ENCODE measurements at regions not wholly inside any gene's neighbourhood (a gene's known extent, or its start where the extent isn't known, plus 50 kb on each side); places are given as distances from the start of the nearest gene placed in this dataset.

DNA sequence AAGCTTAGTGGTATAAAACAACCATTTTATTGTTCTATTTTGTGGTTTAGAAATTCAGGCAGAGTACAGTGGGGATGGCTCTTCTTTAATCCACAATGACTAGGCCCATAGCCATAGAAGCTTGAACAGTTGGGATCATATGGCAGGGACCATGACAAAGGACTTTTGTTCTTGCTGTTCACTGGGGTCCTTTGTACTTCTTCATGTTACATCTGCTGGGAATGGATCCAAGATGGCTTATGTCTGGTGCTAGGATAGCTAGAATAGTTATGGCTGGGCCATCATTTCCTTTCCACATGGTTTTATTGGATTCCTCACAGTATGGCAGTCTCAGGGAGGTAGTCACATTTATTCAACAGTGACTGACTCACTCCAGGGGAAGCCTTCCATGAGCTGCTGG is 427.9 kb upstream of the AGTR1 start:
- no peak overlapping the region for H3K27ac ChIP-seq (ENCODE audit: low read length)
- H3F3A ChIP-seq (ENCODE audit: insufficient read depth, low read length, poor library complexity, severe bottlenecking) = no peaks in the 10 kb centered on the region
- H3K4me2 ChIP-seq (ENCODE audit: low read length) = no peak overlapping the region
- TF ChIP-seq RAD21 (conservative IDR thresholded peaks at IDR 0.05) = no peak
- no peak for TF ChIP-seq TAF1 (IDR thresholded peaks at IDR 0.05; ENCODE audit: low read depth)
- TF ChIP-seq EP300 (conservative IDR thresholded peaks at IDR 0.05; ENCODE audit: poor library complexity, severe bottlenecking) = no peak
- no peak for TF ChIP-seq POLR2AphosphoS5 (IDR thresholded peaks at IDR 0.05)
- no peak for TF ChIP-seq MXI1 (conservative IDR thresholded peaks at IDR 0.05; ENCODE audit: poor library complexity, severe bottlenecking)
- TF ChIP-seq, protein P1, sequence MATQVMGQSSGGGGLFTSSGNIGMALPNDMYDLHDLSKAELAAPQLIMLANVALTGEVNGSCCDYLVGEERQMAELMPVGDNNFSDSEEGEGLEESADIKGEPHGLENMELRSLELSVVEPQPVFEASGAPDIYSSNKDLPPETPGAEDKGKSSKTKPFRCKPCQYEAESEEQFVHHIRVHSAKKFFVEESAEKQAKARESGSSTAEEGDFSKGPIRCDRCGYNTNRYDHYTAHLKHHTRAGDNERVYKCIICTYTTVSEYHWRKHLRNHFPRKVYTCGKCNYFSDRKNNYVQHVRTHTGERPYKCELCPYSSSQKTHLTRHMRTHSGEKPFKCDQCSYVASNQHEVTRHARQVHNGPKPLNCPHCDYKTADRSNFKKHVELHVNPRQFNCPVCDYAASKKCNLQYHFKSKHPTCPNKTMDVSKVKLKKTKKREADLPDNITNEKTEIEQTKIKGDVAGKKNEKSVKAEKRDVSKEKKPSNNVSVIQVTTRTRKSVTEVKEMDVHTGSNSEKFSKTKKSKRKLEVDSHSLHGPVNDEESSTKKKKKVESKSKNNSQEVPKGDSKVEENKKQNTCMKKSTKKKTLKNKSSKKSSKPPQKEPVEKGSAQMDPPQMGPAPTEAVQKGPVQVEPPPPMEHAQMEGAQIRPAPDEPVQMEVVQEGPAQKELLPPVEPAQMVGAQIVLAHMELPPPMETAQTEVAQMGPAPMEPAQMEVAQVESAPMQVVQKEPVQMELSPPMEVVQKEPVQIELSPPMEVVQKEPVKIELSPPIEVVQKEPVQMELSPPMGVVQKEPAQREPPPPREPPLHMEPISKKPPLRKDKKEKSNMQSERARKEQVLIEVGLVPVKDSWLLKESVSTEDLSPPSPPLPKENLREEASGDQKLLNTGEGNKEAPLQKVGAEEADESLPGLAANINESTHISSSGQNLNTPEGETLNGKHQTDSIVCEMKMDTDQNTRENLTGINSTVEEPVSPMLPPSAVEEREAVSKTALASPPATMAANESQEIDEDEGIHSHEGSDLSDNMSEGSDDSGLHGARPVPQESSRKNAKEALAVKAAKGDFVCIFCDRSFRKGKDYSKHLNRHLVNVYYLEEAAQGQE (IDR thresholded peaks at IDR 0.05; ENCODE audit: borderline replicate concordance) = no peak
- TF ChIP-seq EZH2 (IDR thresholded peaks at IDR 0.05; ENCODE audit: borderline replicate concordance, insufficient read depth, low read length, poor library complexity, severe bottlenecking) = no peak
- TF ChIP-seq, protein P2, sequence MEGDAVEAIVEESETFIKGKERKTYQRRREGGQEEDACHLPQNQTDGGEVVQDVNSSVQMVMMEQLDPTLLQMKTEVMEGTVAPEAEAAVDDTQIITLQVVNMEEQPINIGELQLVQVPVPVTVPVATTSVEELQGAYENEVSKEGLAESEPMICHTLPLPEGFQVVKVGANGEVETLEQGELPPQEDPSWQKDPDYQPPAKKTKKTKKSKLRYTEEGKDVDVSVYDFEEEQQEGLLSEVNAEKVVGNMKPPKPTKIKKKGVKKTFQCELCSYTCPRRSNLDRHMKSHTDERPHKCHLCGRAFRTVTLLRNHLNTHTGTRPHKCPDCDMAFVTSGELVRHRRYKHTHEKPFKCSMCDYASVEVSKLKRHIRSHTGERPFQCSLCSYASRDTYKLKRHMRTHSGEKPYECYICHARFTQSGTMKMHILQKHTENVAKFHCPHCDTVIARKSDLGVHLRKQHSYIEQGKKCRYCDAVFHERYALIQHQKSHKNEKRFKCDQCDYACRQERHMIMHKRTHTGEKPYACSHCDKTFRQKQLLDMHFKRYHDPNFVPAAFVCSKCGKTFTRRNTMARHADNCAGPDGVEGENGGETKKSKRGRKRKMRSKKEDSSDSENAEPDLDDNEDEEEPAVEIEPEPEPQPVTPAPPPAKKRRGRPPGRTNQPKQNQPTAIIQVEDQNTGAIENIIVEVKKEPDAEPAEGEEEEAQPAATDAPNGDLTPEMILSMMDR (IDR thresholded peaks at IDR 0.05; ENCODE audit: poor library complexity, severe bottlenecking) = no peak
- TF ChIP-seq SMC3 (conservative IDR thresholded peaks at IDR 0.05; ENCODE audit: poor library complexity) = no peak
- no peaks in the 10 kb centered on the region for H3K79me2 ChIP-seq (replicated peaks; ENCODE audit: insufficient read depth, low read length)
- H4K20me1 ChIP-seq (ENCODE audit: insufficient read depth) = no peaks in the 10 kb centered on the region
- H3K4me3 ChIP-seq (ENCODE audit: low read length) = no peak overlapping the region
- H3K9ac ChIP-seq (ENCODE audit: low read length) = no peak overlapping the region
- no peaks in the 10 kb centered on the region for H3K36me3 ChIP-seq (ENCODE audit: insufficient read depth, low read length)
- no peak overlapping the region for H2AFZ ChIP-seq (ENCODE audit: low read depth, low read length)
- no peaks in the 10 kb centered on the region for H3K9me2 ChIP-seq (ENCODE audit: insufficient read depth, low read length)
- H3K9me3 ChIP-seq (ENCODE audit: low read length) = no peaks in the 10 kb centered on the region
- no peaks in the 10 kb centered on the region for H3K27me3 ChIP-seq (ENCODE audit: insufficient read depth, low read depth, low read length)

DNA sequence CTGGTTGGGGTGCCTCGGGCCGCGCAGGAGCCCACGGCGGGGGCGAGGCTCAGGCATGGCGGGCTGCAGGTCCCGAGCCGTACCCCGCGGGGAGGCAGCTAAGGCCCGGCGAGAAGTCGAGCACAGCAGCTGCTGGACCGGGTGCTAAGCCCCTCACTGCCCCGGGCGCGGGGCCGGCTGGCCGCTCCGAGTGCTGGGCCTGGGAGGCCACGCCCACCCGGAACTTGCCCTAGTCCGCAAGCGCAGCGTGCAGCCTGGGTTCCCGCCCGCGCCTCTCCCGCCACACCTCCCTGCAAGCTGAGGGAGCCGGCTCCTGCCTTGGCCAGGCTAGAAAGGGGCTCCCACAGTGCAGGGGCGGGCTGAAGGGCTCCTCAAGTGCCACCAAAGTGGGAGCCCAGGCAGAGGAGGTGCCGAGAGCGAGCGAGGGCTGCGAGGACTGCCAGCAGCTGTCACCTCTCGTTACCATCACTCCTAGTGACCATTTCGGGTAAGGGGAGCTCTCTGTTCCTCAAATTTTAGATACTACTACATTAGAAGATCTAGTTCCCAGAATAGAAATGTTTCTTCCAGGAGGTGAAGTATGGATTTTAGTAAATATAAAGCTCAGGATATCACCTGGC is 417.0 kb upstream of the AGTR1 start:
- Histone ChIP-seq H3K9me2 (ENCODE audit: insufficient read depth, low read length) (no peaks in the 10 kb centered on the region), H3K27ac (ENCODE audit: low read length) (no peak overlapping the region), H4K20me1 (ENCODE audit: insufficient read depth) (no peaks in the 10 kb centered on the region), H3K4me2 (ENCODE audit: low read length) (no peak overlapping the region), H3K79me2 (replicated peaks; ENCODE audit: insufficient read depth, low read length) (no peaks in the 10 kb centered on the region), H2AFZ (ENCODE audit: low read depth, low read length) (no peak overlapping the region), H3K4me3 (ENCODE audit: low read length) (no peak overlapping the region), H3K27me3 (ENCODE audit: insufficient read depth, low read depth, low read length) (no peaks in the 10 kb centered on the region), H3K9ac (ENCODE audit: low read length) (no peak overlapping the region), H3K36me3 (ENCODE audit: insufficient read depth, low read length) (no peaks in the 10 kb centered on the region), H3F3A (ENCODE audit: insufficient read depth, low read length, poor library complexity, severe bottlenecking) (no peaks in the 10 kb centered on the region), H3K9me3 (ENCODE audit: low read length) (no peaks in the 10 kb centered on the region)
- TF ChIP-seq EP300 (conservative IDR thresholded peaks at IDR 0.05; ENCODE audit: poor library complexity, severe bottlenecking) (no peak), RAD21 (conservative IDR thresholded peaks at IDR 0.05) (no peak), EZH2 (IDR thresholded peaks at IDR 0.05; ENCODE audit: borderline replicate concordance, insufficient read depth, low read length, poor library complexity, severe bottlenecking) (no peak), POLR2AphosphoS5 (IDR thresholded peaks at IDR 0.05) (no peak), MXI1 (conservative IDR thresholded peaks at IDR 0.05; ENCODE audit: poor library complexity, severe bottlenecking) (no peak), SMC3 (conservative IDR thresholded peaks at IDR 0.05; ENCODE audit: poor library complexity) (no peak), TAF1 (IDR thresholded peaks at IDR 0.05; ENCODE audit: low read depth) (no peak)
- TF ChIP-seq, protein P1 (IDR thresholded peaks at IDR 0.05; ENCODE audit: borderline replicate concordance) = no peak
- TF ChIP-seq, protein P2 (IDR thresholded peaks at IDR 0.05; ENCODE audit: poor library complexity, severe bottlenecking) = no peak
